ENCODE measurements at regions not wholly inside any gene's neighbourhood (a gene's known extent, or its start where the extent isn't known, plus 50 kb on each side); places are given as distances from the start of the nearest gene placed in this dataset.

DNA sequence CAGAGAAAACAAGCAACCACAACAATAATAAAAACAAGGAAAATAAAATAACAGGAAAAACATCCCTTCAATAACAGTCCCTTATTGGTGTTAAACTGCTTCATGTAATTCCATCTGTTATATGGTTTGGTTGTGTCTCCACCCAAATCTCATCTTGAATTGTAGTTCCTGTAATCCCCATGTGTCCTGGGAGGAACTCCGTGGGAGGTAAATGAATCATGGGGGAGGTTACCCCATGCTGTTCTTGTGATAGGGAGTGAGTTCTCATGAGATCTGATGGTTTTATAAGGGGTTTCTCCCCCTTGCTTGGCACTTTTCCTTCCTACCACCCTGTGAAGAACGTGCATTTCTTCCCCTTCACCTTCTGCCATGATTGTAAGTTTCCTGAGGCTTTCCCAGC is 369.8 kb downstream of the TMEM232 start:
- TF ChIP-seq TAF1 (IDR thresholded peaks at IDR 0.05; ENCODE audit: borderline replicate concordance, low read depth, low read length) (no peak), PRDM15 (CRISPR knock-in tag; IDR thresholded peaks at IDR 0.05) (no peak)

Data from GM12878 (cell line).